GM12878 (cell line): ENCODE measurements at regions not wholly inside any gene's neighbourhood (a gene's known extent, or its start where the extent isn't known, plus 50 kb on each side); places are given as distances from the start of the nearest gene placed in this dataset.

ENCODE experiments used
- ATAC-seq: fragments of 200-7000 bp; cut with Tn5 transposase; 3 replicates; pipeline ENCODE4 v1.9.1; 2020; ENCODE audit warnings: mild to moderate bottlenecking, moderate library complexity
- BruUV-seq: library from RNA; stranded (reverse); fragments of 400-500 nt; replicated peaks from 2 replicates; lab custom pipeline; 2021; lab: Mats Ljungman, UMichigan
- CTCF ChIA-PET: fragments of 300-600 bp; sonication (Branson Sonifier 250); formaldehyde crosslinking; extraction: SDS; loops from one replicate; lab custom pipeline; 2021; ENCODE audit warnings: inconsistent platforms; lab: Yijun Ruan, JAX
- POLR2A ChIA-PET: fragments of 350-600 bp; formaldehyde crosslinking; extraction: SDS; loops from one replicate; lab custom pipeline; 2021; ENCODE audit warnings: inconsistent platforms; lab: Charles Lee
- RAD21 ChIA-PET: fragments of 300-600 bp; sonication (Branson Sonifier 250); formaldehyde crosslinking; loops from one replicate; lab custom pipeline; 2023; ENCODE audit warnings: antibody characterized with exemption; ENCODE audit not compliant: unreplicated experiment; lab: Charles Lee
- SMC1A ChIA-PET: fragments of 300-600 bp; sonication (Branson Sonifier 250); formaldehyde crosslinking; loops from one replicate; lab custom pipeline; 2023; ENCODE audit not compliant: unreplicated experiment, uncharacterized antibody; lab: Charles Lee
- DNase-seq: peaks from one replicate; pipeline ENCODE4 v3.0.0-alpha.2; 2011; ENCODE audit warnings: low read depth, low spot score
- FAIRE-seq: peaks from 3 replicates; lab custom pipeline; 2011; peaks lifted over from hg19 to GRCh38; lab: Jason Lieb, UNC
- H2AFZ ChIP-seq: 2 replicates; pipeline ENCODE4 v1.6.0; 2011; ENCODE audit warnings: low read depth, low read length, control low read depth; ENCODE audit not compliant: control insufficient read depth
- H3K27ac ChIP-seq: 2 replicates; pipeline ENCODE4 v1.5.1; 2011; ENCODE audit warnings: control low read depth; ENCODE audit not compliant: control insufficient read depth, insufficient read depth
- H3K27me3 ChIP-seq, 2 experiments: replicated peaks in 1 of 2; 2 replicates each; pipeline versions ENCODE4 v1.6.0 to v1.6.1; 2011; ENCODE audit warnings: low read length in 1 of 2; ENCODE audit not compliant: control insufficient read depth in 2 of 2, insufficient read depth in 2 of 2
- H3K36me3 ChIP-seq, 2 experiments: 2 replicates each; pipeline ENCODE4 v1.5.1; 2011; ENCODE audit warnings: low read length in 1 of 2; ENCODE audit not compliant: control insufficient read depth in 2 of 2, insufficient read depth in 2 of 2
- H3K4me1 ChIP-seq: 2 replicates; pipeline ENCODE4 v1.6.1; 2011; ENCODE audit warnings: mild to moderate bottlenecking, low read length, moderate library complexity, mixed read lengths; ENCODE audit not compliant: control insufficient read depth, insufficient read depth
- H3K4me2 ChIP-seq: 2 replicates; pipeline ENCODE4 v1.6.0; 2011; ENCODE audit warnings: control low read depth; ENCODE audit not compliant: control insufficient read depth, insufficient read depth
- H3K4me3 ChIP-seq: fragments of 200-600 bp; sonication (generic); 2 replicates; pipeline ENCODE4 v1.5.1; 2016
- H3K79me2 ChIP-seq: 2 replicates; pipeline ENCODE4 v1.6.0; 2011; ENCODE audit warnings: low read length; ENCODE audit not compliant: control insufficient read depth, insufficient read depth
- H3K9ac ChIP-seq: 2 replicates; pipeline ENCODE4 v1.8.0; 2011; ENCODE audit warnings: low read length, control low read depth, mixed read lengths; ENCODE audit not compliant: control insufficient read depth, insufficient read depth
- H3K9me3 ChIP-seq: replicated peaks from 3 replicates; pipeline ENCODE4 v1.5.1; 2011; ENCODE audit warnings: mild to moderate bottlenecking, low read length; ENCODE audit not compliant: control insufficient read depth, insufficient read depth
- H4K20me1 ChIP-seq: 2 replicates; pipeline ENCODE4 v1.6.0; 2011; ENCODE audit not compliant: control insufficient read depth, insufficient read depth
- CEBPZ ChIP-seq: fragments of 150-350 bp; IDR thresholded peaks from 2 replicates; pipeline ENCODE4 v1.6.1; 2016; ENCODE audit warnings: low read depth, low read length
- CREM ChIP-seq: IDR thresholded peaks from 2 replicates; pipeline ENCODE4 v1.6.1; 2014; ENCODE audit warnings: antibody characterized with exemption, low read depth
- MYB ChIP-seq: fragments of 150-350 bp; IDR thresholded peaks from 2 replicates; pipeline ENCODE4 v1.6.1; 2014; ENCODE audit warnings: mild to moderate bottlenecking, low read depth, low read length, borderline replicate concordance
- RELA ChIP-seq: fragments of 450-650 bp; IDR thresholded peaks from 2 replicates; pipeline ENCODE4 v1.8.0; 2014; ENCODE audit warnings: borderline replicate concordance; ENCODE audit not compliant: partially characterized antibody
- RELB ChIP-seq: fragments of 450-650 bp; IDR thresholded peaks from 2 replicates; pipeline ENCODE4 v1.6.1; 2017; ENCODE audit warnings: low read depth, mild to moderate bottlenecking, moderate library complexity
- RFX5 ChIP-seq: IDR thresholded peaks from 2 replicates; pipeline ENCODE4 v1.6.1; 2011; ENCODE audit warnings: low read depth, low read length, improper control_type of control experiment
- SKIL ChIP-seq: fragments of 450-650 bp; IDR thresholded peaks from 2 replicates; pipeline ENCODE4 v1.6.1; 2017; ENCODE audit warnings: mild to moderate bottlenecking, low read depth, inconsistent platforms; ENCODE audit not compliant: poor library complexity, severe bottlenecking
- SMAD5 ChIP-seq: IDR thresholded peaks from 2 replicates; pipeline ENCODE4 v1.6.1; 2016; ENCODE audit warnings: antibody characterized with exemption, low read depth
- ZBTB33 ChIP-seq: fragments of 450-650 bp; IDR thresholded peaks from 2 replicates; pipeline ENCODE4 v1.6.1; 2017; ENCODE audit warnings: mild to moderate bottlenecking
- ZNF592 ChIP-seq: fragments of 450-650 bp; IDR thresholded peaks from 2 replicates; pipeline ENCODE4 v1.6.1; 2017; ENCODE audit warnings: mild to moderate bottlenecking, moderate library complexity
- ZNF622 ChIP-seq: fragments of 450-650 bp; IDR thresholded peaks from 2 replicates; pipeline ENCODE4 v1.6.1; 2017; ENCODE audit warnings: mild to moderate bottlenecking, inconsistent platforms
- WGBS: methylation state at CpG from one replicate; pipeline ENCODE4 v1.1.6; 2016; ENCODE audit warnings: low lambda C conversion rate; ENCODE audit not compliant: insufficient replicate concordance, insufficient coverage; ENCODE audit errors: missing lambda C conversion rate; 5-methylcytosine and 5-hydroxymethylcytosine counted together
- in situ Hi-C: fragments of 300-500 bp; cut with MboI; formaldehyde crosslinking; loops from 9 replicates; pipeline ENCODE4 v1.14.3; 2018; ENCODE audit warnings: mixed read lengths
- intact Hi-C: fragments of 100-400 bp; cut with micrococcal nuclease; formaldehyde crosslinking; loops from one replicate; pipeline ENCODE4 v1.14.2; 2022; ENCODE audit not compliant: unreplicated experiment

GRCh38 chr15:95168152-95168551, 936.8 kb downstream of the MCTP2 start:
- no peak overlapping the region for H3K4me3 ChIP-seq
- no peaks in the 10 kb centered on the region for H3K4me1 ChIP-seq
- intact Hi-C loops = no loop called here
- FAIRE-seq (no peak), ATAC-seq (no peak), DNase-seq (no peak)
- no peak overlapping the region for H2AFZ ChIP-seq
- SMC1A ChIA-PET = no interaction called here
- CTCF ChIA-PET = no interaction called here
- POLR2A ChIA-PET = no interaction called here
- H3K27ac ChIP-seq = no peak overlapping the region
- RAD21 ChIA-PET = no interaction called here
- H3K9ac ChIP-seq = no peak overlapping the region
- BruUV-seq = no TSS peak
- in situ Hi-C loops = no loop called here
- no peaks in the 10 kb centered on the region for H3K79me2 ChIP-seq
- 0% methylated on average over 1 of the region's 1 CpG for WGBS
- H4K20me1 ChIP-seq = no peaks in the 10 kb centered on the region
- H3K4me2 ChIP-seq = no peak overlapping the region
- no peaks in the 10 kb centered on the region for H3K9me3 ChIP-seq
- H3K36me3 ChIP-seq = no peaks in the 10 kb centered on the region
- H3K27me3 ChIP-seq = no peaks in the 10 kb centered on the region
- TF ChIP-seq RFX5 (no peak), MYB (no peak), SMAD5 (no peak), ZNF622 (no peak), RELB (no peak), ZBTB33 (no peak), CREM (no peak), RELA (no peak), SKIL (no peak), ZNF592 (no peak), CEBPZ (no peak)
